ENCODE measurements at regions not wholly inside any gene's neighbourhood (a gene's known extent, or its start where the extent isn't known, plus 50 kb on each side); places are given as distances from the start of the nearest gene placed in this dataset.

DNA sequence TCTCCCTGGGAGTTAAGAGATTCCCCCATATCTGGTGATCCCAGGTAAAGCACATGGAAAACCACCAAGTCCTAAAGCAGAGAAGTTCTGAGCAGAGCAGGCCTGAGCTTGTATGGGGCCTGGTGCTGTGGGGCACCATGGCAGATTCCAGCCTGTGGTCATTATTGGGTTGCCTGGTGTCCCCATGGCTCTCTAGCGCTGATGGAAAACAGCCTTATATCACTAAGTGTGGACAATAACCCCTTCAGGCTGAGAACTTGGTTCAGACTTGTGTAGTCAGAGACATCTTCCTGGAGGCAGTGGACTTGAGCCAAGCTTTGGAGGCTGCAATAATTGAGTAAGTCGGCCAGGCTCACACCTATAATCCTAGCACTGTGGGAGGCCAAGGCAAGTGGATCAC, 96.8 kb downstream of the MCFD2 start:
- in situ Hi-C loops (cut with MboI; ENCODE audit: low sequenced_read_pairs in 4 of 4), result loop anchor here in 2 of 4 donors (10.0 kb wide), 1 partner anchor 56 kb away; no protein-coding TSS in a partner anchor

GRCh38 chr2:46818141-46818621, 97.4 kb downstream of the MCFD2 start:
- no peak for TF ChIP-seq CTCF (IDR thresholded peaks at IDR 0.05 in 4 of 5, conservative IDR thresholded peaks at IDR 0.05 in 1 of 5)
- peak in 1 of 2 donors; percentile 24 for TF ChIP-seq POLR2A (IDR thresholded peaks at IDR 0.05)
- Histone ChIP-seq H3K4me3 (no peak overlapping the region), H3K9me3 (no peaks in the 10 kb centered on the region), H3K4me1 (peaks cover 37 to 56% of the 10 kb centered on the region in 2 donors), H3K27ac (peak overlapping the region; percentile 81 to 89 (median 86)), H3K36me3 (no peaks in the 10 kb centered on the region), H3K27me3 (no peaks in the 10 kb centered on the region)
- peak; percentile 86 to 94 for DNase-seq
- in situ Hi-C loops (cut with MboI; ENCODE audit: low sequenced_read_pairs in 4 of 4), result loop anchor here in 2 of 4 donors (10.0 kb wide), 1 partner anchor 57 kb away; no protein-coding TSS in a partner anchor
- peak; percentile 94 for ATAC-seq
- intact Hi-C loops (cut with DNase I; ENCODE audit: low total_unique reads), result loop anchor here (2.0 kb wide), 2 partner anchors 33 to 57 kb away; no protein-coding TSS in a partner anchor

More for the DNA sequence above, 96.8 kb downstream of the MCFD2 start:
- TF ChIP-seq POLR2A (IDR thresholded peaks at IDR 0.05) (no peak), CTCF (IDR thresholded peaks at IDR 0.05 in 4 of 5, conservative IDR thresholded peaks at IDR 0.05 in 1 of 5) (no peak)
- Histone ChIP-seq H3K4me1 (peaks cover 32 to 49% of the 10 kb centered on the region in 2 donors), H3K4me3 (no peak overlapping the region), H3K27me3 (no peaks in the 10 kb centered on the region), H3K9me3 (no peaks in the 10 kb centered on the region), H3K27ac (peak overlapping the region; percentile 81 to 89 (median 86)), H3K36me3 (no peaks in the 10 kb centered on the region)
- ATAC-seq (peak in 1 of 2 donors; percentile 9), DNase-seq (no peak)
- intact Hi-C loops (cut with DNase I; ENCODE audit: low total_unique reads), result loop anchor here (2.0 kb wide), 2 partner anchors 32 to 56 kb away; no protein-coding TSS in a partner anchor

DNA sequence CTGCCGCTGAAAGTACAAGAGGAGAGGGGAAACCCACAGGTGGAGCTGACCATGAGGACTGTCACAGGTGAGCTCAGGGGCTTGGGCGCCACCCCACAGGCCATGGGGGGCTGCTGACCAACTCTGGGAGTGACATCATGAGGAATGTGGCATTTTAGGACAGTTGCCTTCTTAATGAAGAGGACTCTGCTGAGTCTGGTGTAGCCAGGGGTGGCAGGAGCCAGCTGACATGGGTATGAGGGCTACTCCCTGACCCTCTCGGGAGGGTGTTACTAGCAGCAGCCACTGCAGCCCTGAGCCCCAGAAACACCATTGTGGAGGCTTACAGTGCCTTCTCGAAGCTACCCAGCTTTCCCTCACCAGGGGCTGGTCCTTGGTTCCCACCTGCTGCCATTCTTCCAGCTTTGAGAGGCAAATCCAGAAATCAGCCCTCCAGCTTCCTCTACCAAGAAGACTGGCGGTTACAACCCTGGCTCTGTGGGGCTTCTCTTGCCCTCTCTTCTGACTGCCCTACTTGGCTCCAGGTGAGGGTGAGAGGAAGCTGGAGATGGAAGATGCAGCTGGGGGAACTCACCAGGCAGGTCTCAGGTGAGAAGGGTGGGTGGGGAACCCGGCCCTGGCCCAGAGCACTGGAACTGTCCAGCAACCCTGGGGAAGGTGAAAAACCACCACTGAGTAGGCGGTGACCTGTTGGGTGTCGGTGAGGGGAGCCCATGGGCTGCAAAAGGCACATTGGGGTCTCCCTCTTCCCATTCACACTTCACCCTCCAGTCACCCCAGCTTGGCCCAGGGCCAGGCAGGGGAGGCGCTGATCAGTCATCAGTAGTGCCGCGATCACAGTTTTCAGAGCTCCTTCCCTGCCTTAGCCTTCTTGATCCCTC, 98.5 kb downstream of the MCFD2 start:
- in situ Hi-C loops (cut with MboI; ENCODE audit: low sequenced_read_pairs in 4 of 4) (loop anchor here in 2 of 4 donors (10.0 kb wide), 1 partner anchor 58 kb away; no protein-coding TSS in a partner anchor), intact Hi-C loops (cut with DNase I; ENCODE audit: low total_unique reads) (no loop called here)
- no peak for ATAC-seq
- peaks cover 39 to 63% of the 10 kb centered on the region in 2 donors for H3K4me1 ChIP-seq
- no peak overlapping the region for H3K4me3 ChIP-seq
- peak overlapping the region; percentile 81 to 89 (median 86) for H3K27ac ChIP-seq
- TF ChIP-seq POLR2A (IDR thresholded peaks at IDR 0.05), result no peak
- TF ChIP-seq CTCF (IDR thresholded peaks at IDR 0.05 in 4 of 5, conservative IDR thresholded peaks at IDR 0.05 in 1 of 5), result no peak
- no peaks in the 10 kb centered on the region for H3K9me3 ChIP-seq
- DNase-seq, result no peak
- no peaks in the 10 kb centered on the region for H3K27me3 ChIP-seq
- H3K36me3 ChIP-seq, result no peaks in the 10 kb centered on the region

DNA sequence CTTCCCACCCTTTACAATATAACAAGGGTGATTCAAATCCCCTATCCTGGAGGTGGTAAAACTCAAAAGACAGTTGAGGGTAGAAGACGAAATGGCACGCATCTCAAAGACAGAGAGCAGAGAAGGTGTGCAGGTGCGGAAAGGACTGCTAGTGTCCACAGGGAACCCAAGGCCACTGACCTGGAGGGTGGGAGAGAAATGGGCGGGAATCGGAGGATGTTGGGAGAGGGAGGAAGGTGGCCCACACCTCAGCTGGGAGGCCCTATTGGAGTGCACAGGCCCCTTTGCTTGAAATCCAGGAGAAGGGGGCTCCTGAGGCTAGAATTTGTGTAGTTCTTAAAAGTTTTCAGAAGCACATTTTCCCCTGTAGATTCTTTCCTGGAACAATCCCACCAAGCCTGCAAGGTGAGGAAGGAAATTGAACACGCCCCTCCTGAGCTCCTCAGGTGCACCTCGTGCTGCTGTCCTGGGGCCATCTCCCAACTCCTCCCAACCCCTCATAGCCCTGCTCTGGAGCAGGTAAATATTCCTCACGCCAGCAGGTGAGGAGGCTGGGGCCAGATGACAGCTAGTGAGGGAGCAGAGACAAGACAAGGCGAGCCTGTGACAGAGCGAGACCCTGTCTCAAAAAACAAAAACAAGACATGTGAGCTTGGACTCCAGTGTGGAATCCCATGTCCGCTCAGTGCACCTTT, 99.3 kb downstream of the MCFD2 start:
- H3K27ac ChIP-seq, result peak overlapping the region in 2 of 4 donors; percentile 85 to 88
- no peak for DNase-seq
- TF ChIP-seq POLR2A (IDR thresholded peaks at IDR 0.05), result no peak
- no peak for TF ChIP-seq CTCF (IDR thresholded peaks at IDR 0.05 in 4 of 5, conservative IDR thresholded peaks at IDR 0.05 in 1 of 5)

More for the DNA sequence above, 99.3 kb downstream of the MCFD2 start:
- no peaks in the 10 kb centered on the region for H3K27me3 ChIP-seq
- no peaks in the 10 kb centered on the region for H3K9me3 ChIP-seq
- intact Hi-C loops (cut with DNase I; ENCODE audit: low total_unique reads) (no loop called here), in situ Hi-C loops (cut with MboI; ENCODE audit: low sequenced_read_pairs in 4 of 4) (loop anchor here in 2 of 4 donors (10.0 kb wide), 1 partner anchor 59 kb away; no protein-coding TSS in a partner anchor)
- H3K4me3 ChIP-seq, result no peak overlapping the region
- H3K4me1 ChIP-seq, result peaks cover 37 to 57% of the 10 kb centered on the region in 2 donors
- ATAC-seq, result no peak
- no peaks in the 10 kb centered on the region for H3K36me3 ChIP-seq
